K562 (cell line): ENCODE measurements at regions not wholly inside any gene's neighbourhood (a gene's known extent, or its start where the extent isn't known, plus 50 kb on each side); places are given as distances from the start of the nearest gene placed in this dataset.

Source experiments
- CBFB ChIP-seq: sonication (generic); formaldehyde crosslinking; IDR thresholded peaks from 2 replicates; pipeline ENCODE4 v1.4.0; 2020; ENCODE audit warnings: mild to moderate bottlenecking, missing genetic modification reagents
- CHD4 ChIP-seq: fragments of 200-600 bp; sonication (generic); IDR thresholded peaks from 3 replicates; pipeline ENCODE4 v1.6.1; 2012; ENCODE audit warnings: low read depth, mild to moderate bottlenecking, mixed read lengths, low read length, inconsistent platforms; ENCODE audit not compliant: insufficient read depth, insufficient replicate concordance, poor library complexity, severe bottlenecking
- E2F4 ChIP-seq: sonication (generic); formaldehyde crosslinking; IDR thresholded peaks from 2 replicates; pipeline ENCODE4 v1.8.0; 2022; ENCODE audit warnings: mild to moderate bottlenecking, low read depth, missing genetic modification reagents
- EP300 ChIP-seq: IDR thresholded peaks from 2 replicates; pipeline ENCODE4 v1.6.1; 2012; ENCODE audit warnings: low read length, improper control_type of control experiment
- EZH2 ChIP-seq: IDR thresholded peaks from 2 replicates; pipeline ENCODE4 v1.6.1; 2012; ENCODE audit warnings: low read depth, mild to moderate bottlenecking, inconsistent platforms, low read length, borderline replicate concordance
- JUNB ChIP-seq: fragments of 450-650 bp; formaldehyde crosslinking; conservative IDR thresholded peaks from 2 replicates; pipeline ENCODE4 v1.4.0; 2020; ENCODE audit warnings: mild to moderate bottlenecking
- PATZ1 ChIP-seq: fragments of 250-450 bp; sonication (Bioruptor Pico); IDR thresholded peaks from 2 replicates; pipeline ENCODE4 v1.5.0; 2020; ENCODE audit warnings: mild to moderate bottlenecking, borderline replicate concordance
- PCBP2 ChIP-seq: fragments of 200-400 bp; formaldehyde crosslinking; IDR thresholded peaks from 2 replicates; pipeline ENCODE4 v1.6.1; 2018; ENCODE audit warnings: low read length, low read depth, mild to moderate bottlenecking, moderate library complexity; ENCODE audit not compliant: poor library complexity, severe bottlenecking
- PTBP1 ChIP-seq: fragments of 200-400 bp; formaldehyde crosslinking; IDR thresholded peaks from 2 replicates; pipeline ENCODE4 v1.6.1; 2017; ENCODE audit warnings: low read depth, low read length
- SIN3A ChIP-seq, 2 experiments: fragments of 150-350 bp in 1 of 2; IDR thresholded peaks; 2 replicates each; pipeline ENCODE4 v1.6.1; 2011 to 2016; ENCODE audit warnings: borderline replicate concordance in 2 of 2, low read depth in 2 of 2, low read length in 2 of 2, mild to moderate bottlenecking in 2 of 2, moderate library complexity in 2 of 2; ENCODE audit not compliant: control insufficient read depth in 1 of 2

- TF ChIP-seq PTBP1 (no peak), E2F4 (CRISPR knock-in tag) (no peak), EZH2 (no peak), EP300 (no peak), CHD4 (no peak), SIN3A (IDR thresholded peaks at IDR 0.05; ENCODE audit: borderline replicate concordance in 2 of 2, control insufficient read depth in 1 of 2, low read depth in 2 of 2, low read length in 2 of 2) (no peak), JUNB (CRISPR knock-in tag) (no peak), PATZ1 (CRISPR knock-in tag) (no peak), PCBP2 (no peak), CBFB (CRISPR knock-in tag) (no peak)
Observed at GRCh38 chr13:63344711-63345110, 1929.1 kb upstream of the PCDH20 start.
